Psoas muscle (tissue), 7 donors: ENCODE measurements at regions not wholly inside any gene's neighbourhood (a gene's known extent, or its start where the extent isn't known, plus 50 kb on each side); places are given as distances from the start of the nearest gene placed in this dataset.
A peak's percentile ranks its signal among the peaks of the same experiment; 100 is the strongest.

ENCODE experiments used
- ATAC-seq, 4 donors: fragments of 200-7000 bp; cut with Tn5 transposase; one replicate each; pipeline ENCODE4 v1.9.1; 2020; ENCODE audit warnings: moderate library complexity in 3 of 4, mild to moderate bottlenecking in 2 of 4
- DNase-seq, 2 donors: peaks; one replicate each; pipeline ENCODE4 v3.0.0-alpha.2; 2020
- H3K27ac ChIP-seq: fragments of 200-600 bp; one replicate; pipeline ENCODE4 v1.8.0; 2022
- H3K27me3 ChIP-seq, 3 donors: fragments of 200-600 bp in 1 of 3; one replicate each; pipeline versions ENCODE4 v1.6.1 to v1.8.0; 2013 to 2022; ENCODE audit warnings: low read length in 2 of 3, mild to moderate bottlenecking in 2 of 3, moderate library complexity in 1 of 3; ENCODE audit not compliant: insufficient read depth in 3 of 3
- H3K36me3 ChIP-seq, 2 donors: fragments of 200-600 bp in 1 of 2; one replicate each; pipeline versions ENCODE4 v1.6.1 to v1.8.0; 2013 to 2022; ENCODE audit warnings: low read depth in 1 of 2, mild to moderate bottlenecking in 1 of 2, moderate library complexity in 1 of 2; ENCODE audit not compliant: insufficient read depth in 1 of 2
- H3K4me1 ChIP-seq: fragments of 200-600 bp; one replicate; pipeline ENCODE4 v1.8.0; 2022
- H3K4me3 ChIP-seq: fragments of 200-600 bp; one replicate; pipeline ENCODE4 v1.8.0; 2022; ENCODE audit warnings: mild to moderate bottlenecking
- H3K9me3 ChIP-seq: fragments of 200-600 bp; one replicate; pipeline ENCODE4 v1.8.0; 2022
- CTCF ChIP-seq: fragments of 200-600 bp; IDR thresholded peaks from one replicate; pipeline ENCODE4 v1.8.0; 2022; ENCODE audit warnings: antibody characterized with exemption
- WGBS, 3 donors: extraction: QIAGEN DNeasy Blood & Tissue Kit; methylation state at CpG; one replicate each; pipeline versions ENCODE4 v1.1.6 to v1.1.7; 2013; 5-methylcytosine and 5-hydroxymethylcytosine counted together
- intact Hi-C, 2 donors: fragments of 100-400 bp; cut with DNase I; formaldehyde crosslinking; loops; one replicate each; pipeline versions ENCODE4 v1.11.0 to v1.14.2; 2022
- donor health status: healthy with polysubstance abuse.
- donor health status: DM: no; HTN: no; CAD: no; lungs with moderate emphysema.
- donor health status: Bipolar disorder and iron deficiency.
- donor health status: healthy.
- donor health status: DM: yes; HTN: yes; CAD: no.
- donor health status: DM: no; HTN: no; CAD: no.
- donor health status: DM: yes; HTN: yes; CAD: no.

GRCh38 chr2:61694312-61695274 is 156.4 kb upstream of the XPO1 start:
- Histone ChIP-seq H3K27me3 (no peaks in the 10 kb centered on the region), H3K4me1 (peaks cover 10% of the 10 kb centered on the region), H3K36me3 (no peaks in the 10 kb centered on the region), H3K4me3 (peak overlapping the region; percentile 88), H3K27ac (peak overlapping the region; percentile 90), H3K9me3 (no peaks in the 10 kb centered on the region)
- peak; percentile 94 to 97 for DNase-seq
- ATAC-seq, result peak; percentile 99 to 100 (median 100)
- TF ChIP-seq CTCF, result peak; percentile 50
- WGBS, 3 donors, result 6 to 10% (median 7%) methylated on average over 28 to 47 of the region's 47 CpGs
- intact Hi-C loops, result loop anchor here in 1 of 2 donors (2.0 kb wide), 1 partner anchor 158 kb away; no protein-coding TSS in a partner anchor

GRCh38 chr2:61693744-61694143 is 155.6 kb upstream of the XPO1 start:
- Histone ChIP-seq H3K27me3 (no peaks in the 10 kb centered on the region), H3K36me3 (no peaks in the 10 kb centered on the region), H3K9me3 (no peaks in the 10 kb centered on the region), H3K4me3 (no peak overlapping the region), H3K27ac (peak overlapping the region; percentile 90), H3K4me1 (peaks cover 10% of the 10 kb centered on the region)
- no peak for TF ChIP-seq CTCF
- ATAC-seq (no peak), DNase-seq (no peak)
- 93 to 100% (median 95%) methylated on average over 2 of the region's 2 CpGs for WGBS, 3 donors
- intact Hi-C loops, result loop anchor here in 1 of 2 donors (2.0 kb wide), 1 partner anchor 157 kb away; no protein-coding TSS in a partner anchor

DNA sequence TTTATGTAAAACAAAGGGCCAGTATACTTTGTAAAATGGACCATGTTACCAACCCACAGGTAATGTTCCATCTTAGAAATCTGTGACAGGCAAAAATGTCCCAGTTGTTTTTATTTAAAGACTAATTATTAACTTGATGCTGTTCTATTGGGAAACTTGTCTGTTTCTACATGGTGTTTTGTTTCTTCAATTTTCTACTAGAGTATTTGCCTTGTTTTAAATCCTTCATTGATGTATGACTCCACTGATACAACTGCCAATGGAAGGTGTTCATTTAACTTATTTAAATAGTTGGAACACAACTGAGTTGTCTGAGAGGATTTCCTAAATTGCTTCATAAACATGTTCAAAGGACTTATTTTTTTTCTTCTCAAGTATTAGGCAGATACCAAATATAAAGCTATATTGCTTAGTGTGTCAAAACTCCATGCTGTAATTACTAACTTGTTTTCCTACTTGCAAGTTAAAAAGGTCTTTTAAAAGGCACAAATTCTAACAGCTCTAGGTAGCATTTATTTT is 152.0 kb upstream of the XPO1 start:
- Histone ChIP-seq H3K36me3 (no peaks in the 10 kb centered on the region), H3K27ac (no peak overlapping the region), H3K9me3 (no peaks in the 10 kb centered on the region), H3K4me1 (peaks cover 7% of the 10 kb centered on the region), H3K4me3 (no peak overlapping the region), H3K27me3 (no peaks in the 10 kb centered on the region)
- ATAC-seq (no peak), DNase-seq (no peak)
- TF ChIP-seq CTCF, result no peak
- intact Hi-C loops, result no loop called here

- ATAC-seq (no peak), DNase-seq (no peak)
- no peak overlapping the region for H3K4me3 ChIP-seq
- intact Hi-C loops, result no loop called here
- no peak for TF ChIP-seq CTCF
- H3K4me1 ChIP-seq, result peaks cover 6% of the 10 kb centered on the region
- WGBS, 3 donors, result 72 to 85% (median 76%) methylated on average over 5 of the region's 5 CpGs
- no peaks in the 10 kb centered on the region for H3K27me3 ChIP-seq
- H3K9me3 ChIP-seq, result no peaks in the 10 kb centered on the region
- no peak overlapping the region for H3K27ac ChIP-seq
- no peaks in the 10 kb centered on the region for H3K36me3 ChIP-seq
These were observed 151.4 kb upstream of the XPO1 start for GRCh38 chr2:61689568-61689967.
